SIG-M5 (cell line): ENCODE measurements at regions not wholly inside any gene's neighbourhood (a gene's known extent, or its start where the extent isn't known, plus 50 kb on each side); places are given as distances from the start of the nearest gene placed in this dataset.
A peak's percentile ranks its signal among the peaks of the same experiment; 100 is the strongest.

Experiments used
- DNase-seq: peaks from one replicate; lab custom pipeline; 2025; lab: John Stamatoyannopoulos, UW

DNA sequence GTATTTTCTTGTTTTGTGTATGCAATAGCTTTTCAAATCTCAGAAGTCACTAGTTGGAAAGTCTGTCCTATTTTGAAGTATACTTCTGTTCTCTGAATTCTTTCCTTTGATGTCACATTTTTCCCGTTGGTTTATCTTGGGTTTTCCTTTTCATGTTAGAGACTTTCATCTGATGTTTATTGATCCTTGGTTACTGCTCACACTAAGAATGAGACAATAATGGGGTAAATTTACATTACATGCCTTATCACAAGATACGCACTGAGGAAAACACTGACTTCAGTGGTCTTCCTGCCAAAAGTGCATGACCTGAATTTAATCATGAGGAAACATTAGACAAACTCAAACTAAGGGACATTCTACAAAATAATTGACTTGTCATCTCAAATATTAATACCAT is 63.5 kb upstream of the C1GALT1 start:
- no peak for DNase-seq

DNA sequence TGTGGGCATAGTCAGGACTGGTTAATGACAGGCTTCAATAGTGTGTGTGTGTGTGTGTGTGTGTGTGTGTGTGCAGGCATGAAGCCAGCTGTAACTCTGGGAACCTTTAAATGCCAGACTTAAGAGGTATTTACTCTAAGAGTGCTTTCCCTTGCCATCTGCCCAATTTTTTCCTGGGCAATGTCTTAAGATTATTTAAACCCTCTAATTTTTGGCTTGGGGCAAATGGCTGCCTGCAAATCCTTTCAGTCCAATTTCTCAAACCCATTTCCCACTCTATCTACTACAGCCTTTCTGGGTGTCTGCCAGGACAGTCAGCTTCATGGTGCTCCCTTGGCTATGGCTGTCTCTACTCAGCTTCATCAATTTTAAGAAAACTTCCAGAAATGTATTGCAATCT is 62.6 kb upstream of the C1GALT1 start:
- no peak for DNase-seq

DNA sequence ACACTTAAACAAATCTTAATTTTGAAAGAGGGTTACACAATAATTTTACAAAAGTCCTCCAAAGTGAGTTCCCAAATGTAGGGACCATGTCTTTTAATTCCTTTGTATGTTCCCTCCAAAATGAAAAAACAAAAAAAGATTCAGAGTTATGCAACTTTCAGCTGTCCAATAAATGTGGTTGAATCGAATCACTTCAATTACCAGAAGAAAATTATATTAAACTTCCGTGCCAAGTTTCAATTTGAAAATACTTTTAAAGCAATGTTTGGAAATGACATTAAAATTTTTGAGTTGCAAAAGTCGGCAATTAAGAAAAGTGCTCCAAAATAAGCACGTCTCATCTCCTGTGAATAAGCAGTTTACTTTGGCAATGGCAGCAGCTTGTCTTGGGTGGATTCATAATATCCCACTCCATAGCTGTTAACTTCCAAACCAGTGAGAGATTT is 60.3 kb upstream of the C1GALT1 start:
- DNase-seq: no peak

DNA sequence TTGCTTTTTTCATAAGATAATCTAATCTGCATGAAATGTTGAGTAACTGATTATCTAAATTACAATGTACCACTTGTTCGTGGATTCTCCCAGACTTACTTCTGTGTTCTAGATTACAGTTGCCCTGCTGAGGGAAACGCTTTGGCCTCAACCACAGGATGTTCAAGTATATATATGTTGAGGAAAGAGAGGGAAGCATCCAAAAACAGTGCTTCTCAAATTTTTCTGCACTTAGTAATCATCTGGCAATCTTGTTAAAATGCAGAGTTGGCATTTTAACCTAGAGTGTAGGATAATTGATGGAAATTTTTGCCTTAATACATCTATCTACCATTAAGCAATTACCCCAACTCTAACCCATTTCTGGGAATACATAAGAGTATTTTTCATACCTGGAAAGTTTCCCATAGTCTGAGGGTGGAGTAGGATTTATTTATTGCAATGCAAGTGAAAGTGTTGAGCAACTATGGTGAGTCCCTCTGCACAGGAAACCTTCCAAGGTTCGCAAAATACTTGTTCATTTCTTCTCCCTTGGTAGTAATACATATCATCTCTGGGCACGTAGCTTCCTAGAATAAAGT is 59.6 kb upstream of the C1GALT1 start:
- no peak for DNase-seq

GRCh38 chr7:7125963-7126362 is 56.4 kb upstream of the C1GALT1 start:
- peak; percentile 14 for DNase-seq

DNA sequence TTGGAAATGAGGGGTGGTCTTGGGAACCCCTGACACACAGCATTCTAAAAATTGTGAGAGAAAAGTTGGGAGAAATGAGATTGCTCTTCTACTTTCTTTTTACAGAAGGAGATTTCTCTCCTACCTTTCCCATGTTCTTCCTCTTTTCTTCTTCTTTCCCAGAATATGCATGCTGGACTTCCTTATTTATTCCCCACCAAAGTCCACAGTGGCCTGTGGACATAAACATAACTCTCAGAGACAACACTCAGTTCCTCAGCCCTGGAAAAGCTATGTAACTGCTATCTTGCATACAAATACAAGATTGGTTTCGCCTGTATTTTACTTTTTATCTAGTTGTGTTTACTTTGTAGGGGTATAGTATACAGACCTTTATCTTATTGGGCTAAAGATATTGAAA is 54.6 kb upstream of the C1GALT1 start:
- DNase-seq: no peak

DNA sequence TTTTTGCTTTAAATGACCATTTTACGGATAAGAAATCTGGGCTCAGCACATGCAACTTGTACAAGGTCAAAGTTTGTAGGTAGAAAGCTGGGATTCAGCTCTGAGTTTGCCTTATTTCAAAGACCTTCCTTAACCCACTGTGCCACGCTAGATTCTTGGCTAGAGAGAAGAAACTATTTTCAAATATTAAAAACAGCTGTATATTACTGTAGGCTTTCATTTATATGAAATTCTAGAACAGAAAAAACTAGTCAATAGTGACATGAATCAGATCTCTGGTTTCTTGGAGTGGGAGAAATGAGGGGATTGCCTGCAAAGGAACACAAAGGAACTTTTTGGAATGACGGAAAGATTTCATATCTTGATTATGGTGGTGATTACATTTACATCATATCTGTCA is 53.0 kb upstream of the C1GALT1 start:
- no peak for DNase-seq

GRCh38 chr7:7131273-7131672 is 51.1 kb upstream of the C1GALT1 start:
- DNase-seq: no peak
